ENCODE measurements at regions not wholly inside any gene's neighbourhood (a gene's known extent, or its start where the extent isn't known, plus 50 kb on each side); places are given as distances from the start of the nearest gene placed in this dataset.

- TF ChIP-seq REST (IDR thresholded peaks at IDR 0.05; ENCODE audit: low read depth, low read length) (peak; percentile 22; the same call in 1 of the 2 replicates), MAX (IDR thresholded peaks at IDR 0.05; ENCODE audit: low read depth, low read length) (no peak)
Observed at GRCh38 chr12:67452119-67452805, 183.1 kb downstream of the CAND1 start (continued).

- Histone ChIP-seq H3K9me3 (replicated peaks; ENCODE audit: control insufficient read depth, insufficient read depth, low read length) (peaks cover 24% of the 10 kb centered on the region; the same call in 2 of the 3 replicates), H3K27ac (ENCODE audit: control insufficient read depth, insufficient read depth) (peak overlapping the region; percentile 53; the same call in 1 of the 2 replicates), H4K20me1 (ENCODE audit: control insufficient read depth, insufficient read depth) (no peaks in the 10 kb centered on the region), H3K27me3 (replicated peaks in 1 of 2; ENCODE audit: control insufficient read depth in 2 of 2, insufficient read depth in 2 of 2, low read length in 1 of 2) (no peaks in the 10 kb centered on the region), H3K9ac (ENCODE audit: control insufficient read depth, insufficient read depth, low read length) (no peak overlapping the region), H2AFZ (ENCODE audit: control insufficient read depth, low read depth, low read length) (no peak overlapping the region), H3K79me2 (ENCODE audit: control insufficient read depth, insufficient read depth, low read length) (no peaks in the 10 kb centered on the region), H3K4me3 (no peak overlapping the region), H3K4me2 (ENCODE audit: control insufficient read depth, insufficient read depth) (0 out of 2 replicates have a peak overlapping the region, but pooled peaks have one; percentile 51), H3K4me1 (ENCODE audit: control insufficient read depth, insufficient read depth, low read length) (peaks cover 53% of the 10 kb centered on the region), H3K36me3 (ENCODE audit: control insufficient read depth in 2 of 2, insufficient read depth in 2 of 2, low read length in 1 of 2) (no peaks in the 10 kb centered on the region)
- intact Hi-C loops (cut with micrococcal nuclease; ENCODE audit: unreplicated experiment) (loop anchor here (5.0 kb wide), 1 partner anchor 194 kb away; the partner anchor contains the start of gene DYRK2), in situ Hi-C loops (cut with MboI) (no loop called here)
- RAD21 ChIA-PET (ENCODE audit: unreplicated experiment), result no interaction called here
- SMC1A ChIA-PET (ENCODE audit: uncharacterized antibody, unreplicated experiment), result no interaction called here
- DNase-seq (ENCODE audit: low read depth, low spot score), result no peak
- FAIRE-seq, result no peak
- CTCF ChIA-PET, result interaction anchor here (1.2 to 1.3 kb wide), 2 partner anchors 9 to 12 kb away, joined by 3 read pairs; no protein-coding TSS in a partner anchor
- ATAC-seq, result no peak
- 81% methylated on average over 3 of the region's 3 CpGs for WGBS (ENCODE audit: insufficient coverage, insufficient replicate concordance, low lambda C conversion rate, missing lambda C conversion rate)
- POLR2A ChIA-PET, result no interaction called here
- no TSS peak for BruUV-seq (replicated peaks)
- TF ChIP-seq STAT1 (conservative IDR thresholded peaks at IDR 0.05) (no peak), ATF7 (IDR thresholded peaks at IDR 0.05; ENCODE audit: low read depth) (no peak), POLR2AphosphoS2 (IDR thresholded peaks at IDR 0.05; ENCODE audit: low read depth, low read length) (no peak), PML (IDR thresholded peaks at IDR 0.05; ENCODE audit: low read length) (no peak), E4F1 (IDR thresholded peaks at IDR 0.05; ENCODE audit: borderline replicate concordance, partially characterized antibody) (no peak), BCLAF1 (IDR thresholded peaks at IDR 0.05) (no peak), TCF12 (IDR thresholded peaks at IDR 0.05; ENCODE audit: low read depth, low read length) (no peak), ZBED1 (IDR thresholded peaks at IDR 0.05; ENCODE audit: borderline replicate concordance) (no peak), SMAD1 (IDR thresholded peaks at IDR 0.05; ENCODE audit: low read depth, partially characterized antibody) (no peak), BRCA1 (IDR thresholded peaks at IDR 0.05; ENCODE audit: low read depth, low read length) (no peak), ZNF24 (IDR thresholded peaks at IDR 0.05) (no peak), CBFB (IDR thresholded peaks at IDR 0.05; ENCODE audit: low read depth) (no peak)
Observed at GRCh38 chr12:67453191-67453590, 184.0 kb downstream of the CAND1 start.

All from GM12878 (cell line).